GM18502 (cell line): ENCODE measurements at regions not wholly inside any gene's neighbourhood (a gene's known extent, or its start where the extent isn't known, plus 50 kb on each side); places are given as distances from the start of the nearest gene placed in this dataset.

Experiments
- ATAC-seq: cut with Tn5 transposase; IDR thresholded peaks from one replicate; pipeline ENCODE4 v1.9.1; 2021; ENCODE audit warnings: mild to moderate bottlenecking; ENCODE audit not compliant: unreplicated experiment, poor library complexity

- no peak for ATAC-seq
Observed at GRCh38 chr1:57719274-57719673, 295.4 kb upstream of the DAB1 start.

GRCh38 chr1:57713501-57713900 lies 289.6 kb upstream of the DAB1 start:
- no peak for ATAC-seq

GRCh38 chr1:57712846-57713245 lies 289.0 kb upstream of the DAB1 start:
- ATAC-seq = no peak

DNA sequence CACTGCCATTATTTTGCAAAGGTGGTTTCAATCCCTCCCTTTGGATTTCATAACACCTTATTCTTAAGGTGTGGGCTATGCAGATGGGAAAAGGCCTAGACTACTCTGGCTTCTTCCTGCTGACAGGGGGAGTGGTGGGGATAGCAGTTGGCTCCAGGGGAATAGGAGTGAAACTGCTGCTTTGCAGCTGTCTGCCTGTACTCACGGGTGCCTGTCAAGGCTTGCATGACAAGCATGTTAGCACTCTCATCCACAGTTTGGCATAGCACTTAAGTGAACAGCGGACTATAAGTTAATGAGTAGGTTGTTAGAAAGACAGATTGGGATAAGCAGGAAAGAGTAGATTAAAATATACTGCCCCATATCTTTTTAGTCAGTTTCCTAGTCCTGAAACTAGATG lies 287.5 kb upstream of the DAB1 start:
- ATAC-seq = no peak

DNA sequence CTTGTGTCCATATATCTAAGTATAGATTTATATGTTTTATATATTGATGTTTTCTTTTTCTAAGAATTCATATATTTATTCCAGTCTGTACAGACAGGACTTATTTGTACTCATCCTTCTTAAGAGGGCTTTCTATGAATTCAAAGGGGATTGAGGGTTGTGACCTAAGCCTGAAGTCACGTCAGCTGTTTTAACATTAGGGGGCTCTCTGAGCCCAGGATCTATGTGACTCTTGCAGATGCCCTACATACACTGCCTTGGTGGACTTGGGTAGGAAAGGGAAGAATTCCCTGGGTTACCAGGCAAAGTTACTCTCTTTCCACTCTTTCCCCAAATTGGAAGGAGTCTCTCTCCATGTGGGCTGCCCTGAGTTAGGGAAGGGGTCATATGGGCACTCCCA lies 283.8 kb upstream of the DAB1 start:
- ATAC-seq = no peak

DNA sequence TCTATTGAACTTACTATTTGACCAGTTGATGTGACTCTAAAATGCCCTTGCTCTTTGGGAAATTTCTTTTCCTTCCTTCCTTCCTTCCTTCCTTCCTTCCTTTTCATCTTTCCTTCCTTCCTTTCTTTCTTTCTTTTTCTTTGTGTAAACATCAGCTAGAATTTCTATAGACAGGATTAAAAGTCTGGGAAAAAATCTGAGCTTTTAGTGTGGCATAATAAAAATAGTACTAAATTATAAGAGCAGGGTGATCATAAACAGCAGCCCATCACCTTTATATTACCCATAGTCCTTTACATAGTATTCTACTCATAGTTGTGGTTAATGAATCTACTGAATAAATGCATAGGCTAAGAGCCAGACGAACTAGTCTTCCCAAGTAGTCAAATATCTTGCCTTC lies 281.0 kb upstream of the DAB1 start:
- ATAC-seq = no peak

DNA sequence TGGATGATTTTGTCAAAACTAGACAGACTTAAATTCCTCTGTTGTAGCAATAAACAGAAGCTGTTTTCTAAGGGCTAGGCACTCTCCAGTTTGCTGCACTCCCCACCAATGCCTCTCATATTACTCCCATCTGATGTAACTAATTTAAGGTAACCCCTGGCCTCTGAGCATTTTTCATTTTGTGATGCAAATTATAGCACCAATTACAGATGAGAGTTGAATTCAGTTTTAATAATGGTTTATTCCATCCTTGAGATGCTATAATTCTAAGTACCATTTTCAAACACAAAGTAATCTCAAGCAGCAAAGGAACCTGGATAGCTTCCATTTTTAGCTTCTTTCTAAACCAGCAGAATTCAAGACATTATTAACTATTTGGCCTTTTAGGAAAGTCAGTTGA lies 280.4 kb upstream of the DAB1 start:
- no peak for ATAC-seq

DNA sequence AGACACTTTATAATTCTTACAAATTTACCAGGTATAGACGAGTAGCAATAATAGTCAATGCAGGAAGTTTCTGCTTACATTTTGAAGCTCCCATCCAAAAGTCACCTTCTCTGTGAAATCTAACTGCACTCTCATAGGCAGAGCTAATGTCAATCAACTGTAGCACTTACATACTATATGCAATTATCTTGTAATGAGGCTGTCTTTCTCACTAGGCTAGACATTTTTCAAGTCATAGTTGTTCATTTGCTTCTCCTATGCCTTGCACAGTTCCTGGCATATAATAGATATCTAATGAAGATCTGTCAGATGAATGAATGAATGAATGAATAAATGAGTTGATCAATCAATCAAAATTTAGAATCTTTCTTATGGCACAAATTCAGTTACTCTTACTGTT lies 273.0 kb upstream of the DAB1 start:
- no peak for ATAC-seq

GRCh38 chr1:57696043-57696442 lies 272.2 kb upstream of the DAB1 start:
- no peak for ATAC-seq

DNA sequence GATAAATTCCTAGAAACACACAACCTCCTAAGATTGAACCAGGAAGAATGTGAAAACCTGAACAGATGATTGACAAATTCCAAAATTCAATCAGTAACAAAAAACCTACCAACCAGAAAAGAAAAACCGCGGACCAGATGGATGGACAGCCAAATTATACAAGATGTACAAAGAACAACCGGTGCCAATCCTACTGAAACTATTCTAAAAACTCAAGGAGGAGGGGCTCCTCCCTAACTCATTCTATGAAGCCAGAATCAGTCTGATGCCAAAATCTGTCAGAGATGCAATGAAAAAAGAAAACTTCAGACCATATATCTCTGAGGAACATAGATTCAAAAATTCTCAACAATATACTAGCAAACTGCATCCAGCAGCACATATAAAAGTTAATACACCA lies 262.4 kb upstream of the DAB1 start:
- ATAC-seq = no peak

DNA sequence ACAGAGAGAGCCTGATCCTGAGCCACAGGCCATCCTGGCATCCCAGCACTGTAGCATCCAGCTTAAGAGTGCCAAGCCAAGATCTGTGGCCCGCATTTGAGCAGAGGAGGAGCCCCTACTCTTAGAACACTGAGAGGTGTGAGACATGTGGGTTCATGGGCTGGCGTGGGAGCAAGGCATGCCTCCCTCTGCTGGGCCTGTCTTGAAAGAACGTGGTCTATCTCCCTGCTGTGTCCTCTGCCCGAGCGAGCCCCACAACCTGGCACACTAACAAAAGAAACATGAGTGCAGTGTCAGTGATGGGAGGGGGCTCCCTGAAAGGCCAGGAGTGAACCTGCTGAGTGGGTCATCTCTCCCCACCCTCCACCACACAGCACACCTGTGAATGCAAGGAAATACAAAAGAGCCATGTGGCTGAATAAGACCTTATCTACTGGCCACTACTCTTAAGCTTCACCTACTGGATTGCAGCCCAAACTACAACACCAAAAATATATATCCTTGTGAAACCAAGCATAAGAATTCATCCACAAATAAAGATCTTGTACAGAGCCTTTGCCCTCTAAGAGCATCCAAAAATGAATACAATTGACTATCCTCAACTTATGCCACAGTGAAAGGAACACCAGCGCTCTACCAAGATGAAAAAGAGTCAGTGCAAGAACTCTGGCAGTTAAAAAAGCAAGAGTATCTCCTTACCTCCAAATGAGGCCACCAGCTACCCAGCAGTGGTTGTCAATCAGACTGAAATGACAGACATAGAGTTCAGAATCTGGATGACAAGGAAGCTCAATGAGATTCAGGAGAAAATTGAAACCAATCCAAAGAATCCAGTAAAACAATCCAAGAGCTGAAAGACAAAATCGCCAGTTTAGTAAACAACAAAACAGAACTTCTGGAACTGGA lies 259.4 kb upstream of the DAB1 start:
- no peak for ATAC-seq

DNA sequence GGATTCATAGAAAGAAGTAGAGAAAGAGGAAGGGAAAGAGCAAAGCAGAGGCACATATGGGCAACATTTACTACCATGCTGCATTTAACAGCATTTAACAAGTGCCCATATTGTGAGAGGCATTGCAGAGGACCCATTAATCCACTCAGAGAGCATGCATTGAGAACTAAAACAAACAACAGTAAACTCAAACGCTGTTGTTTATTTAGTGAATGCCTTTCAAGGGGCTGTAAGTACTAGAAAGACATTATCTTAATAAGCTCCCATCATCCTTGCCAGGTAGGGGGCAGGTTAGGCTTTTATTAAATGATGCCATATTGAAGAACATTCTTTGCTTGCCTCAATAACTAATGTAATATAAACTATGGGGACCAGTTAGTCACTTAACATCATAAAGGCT lies 254.3 kb upstream of the DAB1 start:
- ATAC-seq = no peak

DNA sequence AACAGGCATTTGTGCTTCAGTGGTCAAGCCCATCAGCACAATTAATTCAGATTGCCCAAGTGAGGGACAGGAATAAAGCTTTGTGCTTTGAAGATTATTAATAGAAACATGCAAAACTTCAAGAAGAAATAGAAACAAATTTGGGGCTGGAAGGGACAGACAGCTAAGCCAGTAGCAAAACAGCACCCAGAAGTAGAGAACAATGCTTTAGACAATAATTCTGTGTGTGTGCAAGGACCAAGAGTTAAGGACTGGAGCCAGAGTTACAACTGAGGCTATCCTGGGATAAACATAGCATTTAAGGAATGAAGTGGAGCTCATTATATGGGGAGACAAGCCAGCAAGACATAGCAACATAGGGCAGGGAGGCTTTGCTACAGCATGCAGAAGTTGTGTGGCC lies 251.9 kb upstream of the DAB1 start:
- ATAC-seq = no peak

- ATAC-seq = no peak
Observed at GRCh38 chr1:57674801-57675200, 250.9 kb upstream of the DAB1 start.

DNA sequence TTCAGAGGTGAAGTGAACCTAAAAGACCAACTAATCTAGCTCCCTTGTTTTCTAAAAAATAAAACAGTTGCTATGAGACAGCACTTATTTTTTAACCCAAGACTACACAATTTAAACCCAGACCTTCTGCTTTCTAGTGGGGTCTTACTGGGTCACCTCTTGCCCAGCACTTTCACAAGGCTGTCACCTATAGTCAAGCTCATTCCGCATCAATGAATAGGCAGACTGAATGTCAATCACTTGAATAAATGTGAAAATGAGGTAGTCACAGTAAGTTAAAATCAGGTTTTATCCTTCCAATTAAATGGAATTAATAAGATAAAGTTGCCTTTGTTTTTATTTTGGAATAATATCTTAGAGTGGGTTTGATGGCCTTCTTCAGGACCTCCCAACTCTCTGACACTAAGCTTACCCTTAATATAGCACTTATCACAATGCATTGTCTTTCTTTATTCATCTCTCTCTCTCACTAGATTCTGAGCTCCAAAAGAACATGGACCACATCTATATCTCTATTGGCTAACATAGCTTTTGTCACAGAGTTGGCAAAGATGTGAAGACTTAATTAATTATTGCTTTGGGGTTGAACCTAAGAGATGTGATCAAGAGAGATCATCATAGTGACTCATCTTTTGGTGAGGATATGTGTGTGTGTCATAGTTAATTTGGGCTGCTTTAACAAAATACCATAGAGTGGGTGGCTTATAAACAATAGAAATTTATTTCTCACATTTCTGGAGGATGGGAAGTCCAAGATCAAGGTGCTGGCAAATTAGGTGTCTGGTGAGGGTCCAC lies 248.7 kb upstream of the DAB1 start:
- no peak for ATAC-seq

- ATAC-seq = no peak
Observed at GRCh38 chr1:57671750-57672149, 247.9 kb upstream of the DAB1 start.

DNA sequence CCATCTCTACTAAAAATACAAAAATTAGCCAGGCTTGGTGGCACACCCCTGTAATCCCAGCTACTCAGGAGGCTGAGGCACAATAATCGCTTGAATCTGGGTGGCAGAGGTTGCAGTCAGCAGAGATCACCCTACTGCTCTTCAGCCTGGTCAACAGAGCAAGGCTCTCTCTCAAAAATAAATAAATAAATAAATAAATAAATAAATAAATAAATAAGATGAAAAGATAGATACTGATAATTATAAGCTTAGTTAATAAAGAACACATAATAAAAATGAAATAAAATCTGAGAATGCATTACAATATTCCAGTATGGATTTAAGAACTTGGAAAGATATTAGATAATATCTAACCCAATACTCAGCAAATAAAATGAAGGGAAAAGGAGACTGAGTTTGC lies 235.9 kb upstream of the DAB1 start:
- no peak for ATAC-seq

- ATAC-seq = no peak
Observed at GRCh38 chr1:57655161-57655560, 231.3 kb upstream of the DAB1 start.

- ATAC-seq = no peak
Observed at GRCh38 chr1:57644667-57645066, 220.8 kb upstream of the DAB1 start.

DNA sequence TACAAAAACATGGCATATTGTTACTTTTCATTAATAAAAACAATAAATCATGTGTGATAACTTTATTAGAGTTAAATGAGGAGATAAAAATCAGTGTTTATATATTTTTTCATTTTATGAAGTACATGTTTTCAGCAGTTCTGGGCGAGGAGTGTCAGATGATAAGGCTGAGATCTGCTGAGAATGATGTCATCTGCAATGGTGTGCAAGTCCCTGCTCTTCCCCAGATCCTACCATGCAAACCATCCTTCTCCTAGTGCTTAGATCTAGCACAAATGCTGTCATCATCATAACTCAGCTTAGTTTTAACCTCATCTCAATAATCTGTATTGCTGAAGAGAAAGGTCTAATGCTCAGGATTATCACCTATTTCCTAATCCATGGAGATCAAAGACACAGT lies 214.4 kb upstream of the DAB1 start:
- ATAC-seq = no peak

- ATAC-seq = no peak
Observed at GRCh38 chr1:57637155-57637554, 213.3 kb upstream of the DAB1 start.

GRCh38 chr1:57633881-57634280 lies 210.0 kb upstream of the DAB1 start:
- no peak for ATAC-seq
